Esophagus muscularis mucosa (tissue), 4 donors: ENCODE measurements at regions not wholly inside any gene's neighbourhood (a gene's known extent, or its start where the extent isn't known, plus 50 kb on each side); places are given as distances from the start of the nearest gene placed in this dataset.

Experiments used
- DNase-seq: peaks from one replicate; pipeline ENCODE4 v3.0.0-alpha.2; 2017; ENCODE audit errors: extremely low spot score
- H3K27ac ChIP-seq, 4 donors: fragments of 200-600 bp; sonication (generic); replicated peaks in 1 of 4; 1 replicate in 3 of 4; 2 replicates in 1 of 4; pipeline ENCODE4 v1.5.1; 2016 to 2019; ENCODE audit warnings: mild to moderate bottlenecking in 1 of 4
- H3K27me3 ChIP-seq, 4 donors: fragments of 200-600 bp; sonication (generic); one replicate each; pipeline versions ENCODE4 v1.5.1 to v1.6.0; 2016 to 2019
- H3K36me3 ChIP-seq, 4 donors: fragments of 200-600 bp; sonication (generic); one replicate each; pipeline ENCODE4 v1.5.1; 2016 to 2019
- H3K4me1 ChIP-seq, 4 donors: fragments of 200-600 bp; sonication (generic); one replicate each; pipeline ENCODE4 v1.5.1; 2016 to 2019
- H3K4me3 ChIP-seq, 4 donors: fragments of 200-600 bp; sonication (generic); 1 replicate in 2 of 4; 2 replicates in 2 of 4; pipeline ENCODE4 v1.5.1; 2016 to 2019; ENCODE audit warnings: mild to moderate bottlenecking in 4 of 4, moderate library complexity in 1 of 4
- H3K9me3 ChIP-seq, 4 donors: fragments of 200-600 bp; sonication (generic); 1 replicate in 3 of 4; 2 replicates in 1 of 4; pipeline ENCODE4 v1.5.1; 2016 to 2019
- EP300 ChIP-seq: sonication (generic); formaldehyde crosslinking; IDR thresholded peaks from one replicate; pipeline ENCODE4 v1.6.1; 2017; ENCODE audit warnings: antibody characterized with exemption
- POLR2A ChIP-seq: fragments of 450-650 bp; IDR thresholded peaks from one replicate; pipeline ENCODE4 v1.6.1; 2017; ENCODE audit warnings: antibody characterized with exemption, moderate library complexity, mild to moderate bottlenecking, low read depth
- POLR2AphosphoS5 ChIP-seq, 2 donors: sonication (generic); formaldehyde crosslinking; IDR thresholded peaks; one replicate each; pipeline ENCODE4 v1.6.1; 2017; ENCODE audit warnings: antibody characterized with exemption in 2 of 2
- WGBS: methylation state at CpG from one replicate; pipeline ENCODE4 v1.1.5; 2018; 5-methylcytosine and 5-hydroxymethylcytosine counted together
- intact Hi-C: fragments of 100-400 bp; cut with DNase I; formaldehyde crosslinking; loops from one replicate; pipeline ENCODE4 v1.15.1; 2023
- TF ChIP-seq, protein P1 (sequence below), 3 experiments: fragments of 200-600 bp in 2 of 3; fragments of 450-650 bp in 1 of 3; sonication (generic) in 2 of 3; IDR thresholded peaks; one replicate each; pipeline ENCODE4 v1.5.1; 2017 to 2019; ENCODE audit warnings: antibody characterized with exemption in 3 of 3, mild to moderate bottlenecking in 2 of 3, moderate library complexity in 1 of 3

DNA sequence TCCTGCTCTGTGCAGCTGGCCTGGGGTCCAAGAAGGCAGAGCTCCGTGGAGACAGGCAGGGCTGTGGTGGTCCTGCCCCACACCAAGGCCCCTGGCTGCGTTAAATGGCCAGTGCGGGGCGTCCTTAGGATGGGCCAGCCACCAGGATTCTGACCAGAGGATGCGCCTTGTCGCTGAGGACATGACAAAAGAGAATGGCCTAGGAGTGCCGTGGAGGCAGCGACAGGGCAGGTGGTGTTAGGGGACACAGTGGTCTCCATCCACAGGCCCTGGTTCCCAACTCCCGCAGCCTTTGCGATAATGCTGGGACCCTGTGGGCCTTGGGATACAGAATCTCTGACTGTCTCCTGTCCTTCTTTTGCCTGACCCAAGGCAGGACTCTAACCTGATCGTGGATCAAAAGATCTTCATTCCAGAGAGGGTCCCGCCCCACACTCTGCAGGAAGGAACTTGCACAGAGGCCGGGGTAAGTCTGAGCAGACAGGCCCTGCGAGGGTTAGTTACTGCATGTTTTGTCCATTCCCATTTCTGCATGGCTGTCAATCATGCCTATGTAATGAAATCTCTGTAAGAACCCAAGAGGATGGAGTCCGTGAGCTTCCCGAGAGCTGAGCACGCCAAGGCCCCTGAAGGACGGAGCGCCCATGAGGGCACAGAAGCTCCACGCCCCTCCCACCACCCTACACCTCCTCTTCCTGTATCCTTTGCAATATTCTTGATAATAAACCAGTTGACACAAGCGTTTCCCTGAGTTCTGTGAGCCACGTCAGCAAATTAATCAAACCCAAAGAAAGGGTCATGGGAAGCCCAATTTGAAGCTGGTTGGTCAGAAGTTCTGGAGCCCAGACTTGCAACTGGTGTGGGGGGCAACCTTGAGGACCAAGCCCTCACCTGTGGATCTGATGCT is 251.5 kb upstream of the SALL3 start:
- DNase-seq, result no peak
- Histone ChIP-seq H3K27me3 (peaks cover 0 to 21% (median 0%) of the 10 kb centered on the region in 4 donors), H3K27ac (no peak overlapping the region), H3K36me3 (no peaks in the 10 kb centered on the region), H3K4me1 (no peaks in the 10 kb centered on the region), H3K9me3 (no peaks in the 10 kb centered on the region), H3K4me3 (no peak overlapping the region)
- TF ChIP-seq EP300 (no peak), POLR2AphosphoS5 (IDR thresholded peaks at IDR 0.05) (no peak), POLR2A (no peak)
- TF ChIP-seq, protein P1, sequence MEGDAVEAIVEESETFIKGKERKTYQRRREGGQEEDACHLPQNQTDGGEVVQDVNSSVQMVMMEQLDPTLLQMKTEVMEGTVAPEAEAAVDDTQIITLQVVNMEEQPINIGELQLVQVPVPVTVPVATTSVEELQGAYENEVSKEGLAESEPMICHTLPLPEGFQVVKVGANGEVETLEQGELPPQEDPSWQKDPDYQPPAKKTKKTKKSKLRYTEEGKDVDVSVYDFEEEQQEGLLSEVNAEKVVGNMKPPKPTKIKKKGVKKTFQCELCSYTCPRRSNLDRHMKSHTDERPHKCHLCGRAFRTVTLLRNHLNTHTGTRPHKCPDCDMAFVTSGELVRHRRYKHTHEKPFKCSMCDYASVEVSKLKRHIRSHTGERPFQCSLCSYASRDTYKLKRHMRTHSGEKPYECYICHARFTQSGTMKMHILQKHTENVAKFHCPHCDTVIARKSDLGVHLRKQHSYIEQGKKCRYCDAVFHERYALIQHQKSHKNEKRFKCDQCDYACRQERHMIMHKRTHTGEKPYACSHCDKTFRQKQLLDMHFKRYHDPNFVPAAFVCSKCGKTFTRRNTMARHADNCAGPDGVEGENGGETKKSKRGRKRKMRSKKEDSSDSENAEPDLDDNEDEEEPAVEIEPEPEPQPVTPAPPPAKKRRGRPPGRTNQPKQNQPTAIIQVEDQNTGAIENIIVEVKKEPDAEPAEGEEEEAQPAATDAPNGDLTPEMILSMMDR (IDR thresholded peaks at IDR 0.05), result no peak
- WGBS, result 90% methylated on average over 19 of the region's 22 CpGs
- intact Hi-C loops, result no loop called here

DNA sequence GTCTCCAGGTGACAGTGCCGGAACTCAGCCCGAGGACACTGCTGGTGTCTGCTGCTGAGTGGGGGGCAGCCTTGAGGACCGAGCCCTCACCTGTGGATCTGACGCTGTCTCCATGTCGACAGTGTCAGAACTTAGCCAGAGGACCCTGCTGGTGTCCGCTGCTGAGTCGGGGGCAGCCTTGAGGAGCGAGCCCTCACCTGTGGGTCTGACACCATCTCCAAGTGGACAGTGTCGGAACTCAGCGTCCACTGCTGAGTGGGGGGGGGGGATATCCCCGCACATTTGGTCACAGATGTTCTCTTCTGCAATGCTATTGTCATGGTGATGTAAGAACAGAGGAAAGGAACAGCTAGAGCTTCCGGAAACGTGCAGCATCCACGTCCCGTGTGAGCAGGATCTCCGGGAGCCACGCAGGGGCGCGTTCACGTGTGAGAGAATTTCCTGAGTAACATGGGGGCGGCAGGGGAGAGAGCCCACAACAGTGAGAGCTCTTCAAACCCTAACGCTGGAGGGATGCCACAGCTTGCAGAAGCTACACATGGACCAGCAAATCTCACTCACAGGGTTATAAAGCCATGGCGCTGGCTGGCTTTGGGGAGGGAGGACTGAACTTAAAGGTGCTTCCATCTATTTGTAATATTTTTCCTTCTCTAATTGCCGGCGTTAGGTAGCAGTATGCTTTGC is 250.7 kb upstream of the SALL3 start:
- TF ChIP-seq, protein P1 (IDR thresholded peaks at IDR 0.05), result no peak
- TF ChIP-seq EP300 (no peak), POLR2A (no peak), POLR2AphosphoS5 (IDR thresholded peaks at IDR 0.05) (no peak)
- WGBS, result 77% methylated on average over 20 of the region's 25 CpGs
- Histone ChIP-seq H3K27ac (no peak overlapping the region), H3K9me3 (no peaks in the 10 kb centered on the region), H3K4me3 (no peak overlapping the region), H3K27me3 (peaks cover 0 to 23% (median 0%) of the 10 kb centered on the region in 4 donors), H3K4me1 (no peaks in the 10 kb centered on the region), H3K36me3 (no peaks in the 10 kb centered on the region)
- intact Hi-C loops, result no loop called here
- DNase-seq, result no peak

DNA sequence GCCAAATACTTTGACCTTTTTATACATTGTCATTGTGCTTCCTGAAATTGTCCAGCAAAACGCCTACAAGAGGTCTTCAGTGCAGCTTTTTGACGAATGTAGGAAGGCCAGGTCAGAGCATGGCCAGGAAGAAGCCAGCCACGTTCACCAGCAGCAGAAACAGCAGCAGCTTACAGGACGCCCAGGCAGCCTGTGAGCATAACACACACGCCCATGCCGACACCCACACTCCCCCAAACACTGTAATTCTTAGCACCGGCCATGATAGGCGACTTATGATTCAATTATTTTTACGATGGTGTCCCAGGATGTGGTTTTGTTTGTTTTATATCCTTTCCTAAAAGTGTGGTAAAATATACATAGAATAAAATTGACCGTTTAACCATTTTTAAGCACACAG is 249.1 kb upstream of the SALL3 start:
- intact Hi-C loops, result no loop called here
- Histone ChIP-seq H3K36me3 (no peaks in the 10 kb centered on the region), H3K9me3 (no peaks in the 10 kb centered on the region), H3K4me3 (no peak overlapping the region), H3K27me3 (peaks cover 0 to 23% (median 0%) of the 10 kb centered on the region in 4 donors), H3K27ac (no peak overlapping the region), H3K4me1 (no peaks in the 10 kb centered on the region)
- DNase-seq, result no peak
- WGBS, result 35% methylated on average over 10 of the region's 10 CpGs
- TF ChIP-seq POLR2AphosphoS5 (IDR thresholded peaks at IDR 0.05) (no peak), EP300 (no peak), POLR2A (no peak)
- TF ChIP-seq, protein P1 (IDR thresholded peaks at IDR 0.05), result no peak

DNA sequence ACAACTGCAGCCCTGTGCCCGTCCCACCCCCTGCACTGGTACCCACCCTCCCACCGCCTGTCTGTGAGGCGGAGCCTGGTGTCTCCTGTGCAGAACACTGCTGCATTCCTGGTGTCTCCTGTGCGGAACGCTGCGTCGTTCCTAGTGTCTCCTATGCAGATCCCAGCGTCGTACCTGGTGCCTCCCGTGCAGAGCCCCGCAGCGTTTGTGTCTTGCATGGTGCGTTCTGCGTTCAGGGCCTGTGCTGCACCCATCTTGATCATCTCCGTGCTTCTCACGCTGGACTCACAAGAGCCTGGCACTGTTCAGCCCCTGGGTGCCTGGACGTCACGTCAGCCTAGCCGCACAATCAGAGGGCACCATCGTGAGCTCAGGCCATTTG is 248.6 kb upstream of the SALL3 start:
- Histone ChIP-seq H3K4me3 (no peak overlapping the region), H3K9me3 (no peaks in the 10 kb centered on the region), H3K4me1 (no peaks in the 10 kb centered on the region), H3K36me3 (no peaks in the 10 kb centered on the region), H3K27ac (no peak overlapping the region), H3K27me3 (peaks cover 0 to 23% (median 0%) of the 10 kb centered on the region in 4 donors)
- no peak for TF ChIP-seq POLR2A
- TF ChIP-seq POLR2AphosphoS5 (IDR thresholded peaks at IDR 0.05), result no peak
- TF ChIP-seq, protein P1 (IDR thresholded peaks at IDR 0.05), result no peak
- no peak for TF ChIP-seq EP300
- no peak for DNase-seq
- WGBS, result 66% methylated on average over 17 of the region's 20 CpGs
- intact Hi-C loops, result no loop called here
